ENCODE measurements at regions not wholly inside any gene's neighbourhood (a gene's known extent, or its start where the extent isn't known, plus 50 kb on each side); places are given as distances from the start of the nearest gene placed in this dataset.

DNA sequence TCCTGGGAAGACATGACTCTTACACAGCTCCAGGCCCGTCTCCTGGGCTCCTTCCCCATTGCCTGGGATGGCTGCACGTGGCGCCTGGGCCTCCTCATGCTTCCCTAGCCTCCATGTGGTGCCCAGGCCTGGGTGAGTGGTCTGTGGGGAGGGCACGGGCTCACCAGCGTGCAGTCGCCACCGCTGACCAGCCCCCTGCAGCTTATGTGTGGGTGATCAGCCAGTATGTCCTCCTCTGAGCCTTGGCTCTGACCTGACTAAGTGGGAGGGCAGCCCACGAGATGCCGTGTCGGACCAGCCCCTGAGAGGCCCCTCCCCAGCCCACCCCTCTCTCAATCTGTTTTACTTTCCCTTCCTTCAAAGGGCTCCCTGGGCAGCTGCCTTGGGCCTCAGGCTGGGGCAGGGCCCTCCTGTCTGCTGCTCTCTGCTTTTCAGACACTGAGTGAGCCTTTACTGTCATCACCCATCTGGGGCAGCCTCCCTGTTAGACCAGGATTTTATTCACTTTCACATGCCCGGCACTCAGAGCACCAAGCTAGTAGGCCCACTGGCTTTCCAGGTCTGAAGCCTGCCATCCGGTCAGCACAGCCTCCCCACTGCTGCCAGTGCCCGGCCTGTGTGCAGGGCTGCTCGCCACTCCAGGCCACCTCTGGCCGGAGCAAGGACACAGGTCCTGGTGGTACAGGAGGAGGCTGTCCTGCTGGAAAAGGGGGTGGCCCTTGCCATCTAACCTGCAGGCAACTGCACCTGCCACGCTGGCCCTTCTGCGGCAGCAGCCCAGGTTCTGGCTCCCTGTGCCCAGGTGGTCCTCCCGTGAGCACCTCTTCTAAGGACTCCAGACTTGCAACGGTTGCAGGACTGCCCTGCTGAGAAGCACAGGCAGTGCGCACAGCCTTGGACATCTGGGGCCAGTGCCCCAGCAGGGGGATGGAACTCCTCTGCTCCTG, 84.9 kb upstream of the HPCAL1 start:
- H3K4me3 ChIP-seq (ENCODE audit: low read depth, low read length): no peak overlapping the region
- DNase-seq (ENCODE audit: low read depth): no peak
- TF ChIP-seq, protein P1, sequence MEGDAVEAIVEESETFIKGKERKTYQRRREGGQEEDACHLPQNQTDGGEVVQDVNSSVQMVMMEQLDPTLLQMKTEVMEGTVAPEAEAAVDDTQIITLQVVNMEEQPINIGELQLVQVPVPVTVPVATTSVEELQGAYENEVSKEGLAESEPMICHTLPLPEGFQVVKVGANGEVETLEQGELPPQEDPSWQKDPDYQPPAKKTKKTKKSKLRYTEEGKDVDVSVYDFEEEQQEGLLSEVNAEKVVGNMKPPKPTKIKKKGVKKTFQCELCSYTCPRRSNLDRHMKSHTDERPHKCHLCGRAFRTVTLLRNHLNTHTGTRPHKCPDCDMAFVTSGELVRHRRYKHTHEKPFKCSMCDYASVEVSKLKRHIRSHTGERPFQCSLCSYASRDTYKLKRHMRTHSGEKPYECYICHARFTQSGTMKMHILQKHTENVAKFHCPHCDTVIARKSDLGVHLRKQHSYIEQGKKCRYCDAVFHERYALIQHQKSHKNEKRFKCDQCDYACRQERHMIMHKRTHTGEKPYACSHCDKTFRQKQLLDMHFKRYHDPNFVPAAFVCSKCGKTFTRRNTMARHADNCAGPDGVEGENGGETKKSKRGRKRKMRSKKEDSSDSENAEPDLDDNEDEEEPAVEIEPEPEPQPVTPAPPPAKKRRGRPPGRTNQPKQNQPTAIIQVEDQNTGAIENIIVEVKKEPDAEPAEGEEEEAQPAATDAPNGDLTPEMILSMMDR (IDR thresholded peaks at IDR 0.05; ENCODE audit: insufficient read depth, low read depth, low read length): no peak

DNA sequence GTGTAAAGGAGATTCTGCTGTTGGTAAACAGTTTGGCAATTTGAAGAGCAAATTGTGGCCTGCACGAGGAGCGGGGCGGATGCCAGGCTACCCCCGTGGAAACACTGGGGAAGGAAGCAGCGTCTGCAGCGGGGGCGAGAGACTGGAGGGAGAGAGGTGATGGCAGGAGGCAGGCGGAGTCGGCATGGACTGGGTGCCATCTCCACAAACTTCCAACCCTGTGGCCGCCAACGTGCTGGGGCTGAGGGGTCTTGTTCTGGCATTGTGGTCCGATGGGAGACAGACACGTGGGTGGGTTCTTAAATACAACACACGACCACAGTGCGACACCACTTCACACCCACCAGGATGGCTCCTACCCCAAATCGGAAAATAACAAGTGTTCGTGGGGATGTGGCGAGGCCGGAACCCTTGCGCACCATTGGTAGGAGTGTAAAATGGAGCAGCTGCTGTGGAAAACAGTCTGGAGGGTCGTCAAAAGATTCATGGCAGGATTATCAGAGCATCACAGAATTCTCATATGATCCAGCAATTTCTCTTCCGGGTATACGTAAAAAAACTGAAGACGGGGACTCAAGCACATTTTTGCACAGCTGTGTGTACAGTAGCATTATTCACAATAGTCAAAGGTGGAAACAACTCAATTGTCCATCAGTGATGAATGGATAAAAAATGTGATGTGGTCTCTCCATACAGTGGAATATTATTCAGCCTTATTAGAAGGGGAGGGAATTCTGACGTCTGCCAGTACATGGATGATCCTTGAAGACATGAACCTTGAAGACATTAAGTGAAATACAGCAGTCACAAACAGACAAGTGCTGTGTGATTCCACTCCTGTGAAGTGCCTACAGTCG, 82.4 kb upstream of the HPCAL1 start:
- DNase-seq (ENCODE audit: low read depth): no peak
- TF ChIP-seq, protein P1 (IDR thresholded peaks at IDR 0.05; ENCODE audit: insufficient read depth, low read depth, low read length): no peak
- no peak overlapping the region for H3K4me3 ChIP-seq (ENCODE audit: low read depth, low read length)

DNA sequence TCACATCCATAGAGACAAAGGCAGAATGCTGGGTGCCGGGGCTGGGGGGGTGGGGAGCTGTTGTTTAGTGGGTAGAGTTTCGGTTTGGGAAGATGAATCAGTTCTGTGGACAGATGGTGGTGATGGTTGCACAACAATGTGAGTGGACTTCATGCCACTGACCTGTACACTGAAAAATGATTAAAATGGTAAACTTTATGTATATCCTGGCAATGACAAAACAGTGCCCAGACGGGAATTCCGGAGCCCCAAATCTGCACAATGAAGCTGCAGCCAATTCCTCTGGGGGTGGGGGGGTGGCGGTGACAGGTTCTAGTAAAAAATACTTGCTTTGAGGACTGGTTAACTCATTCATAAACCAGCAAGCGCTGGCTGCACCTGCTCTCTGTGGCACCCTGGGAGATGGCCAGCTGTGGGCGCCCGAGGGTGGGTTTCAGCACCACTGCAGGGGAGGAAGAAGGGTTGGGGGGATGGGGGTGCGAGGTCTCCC, 81.8 kb upstream of the HPCAL1 start:
- peak; percentile 63 for DNase-seq (ENCODE audit: low read depth)
- no peak overlapping the region for H3K4me3 ChIP-seq (ENCODE audit: low read depth, low read length)
- TF ChIP-seq, protein P1 (IDR thresholded peaks at IDR 0.05; ENCODE audit: insufficient read depth, low read depth, low read length): no peak

DNA sequence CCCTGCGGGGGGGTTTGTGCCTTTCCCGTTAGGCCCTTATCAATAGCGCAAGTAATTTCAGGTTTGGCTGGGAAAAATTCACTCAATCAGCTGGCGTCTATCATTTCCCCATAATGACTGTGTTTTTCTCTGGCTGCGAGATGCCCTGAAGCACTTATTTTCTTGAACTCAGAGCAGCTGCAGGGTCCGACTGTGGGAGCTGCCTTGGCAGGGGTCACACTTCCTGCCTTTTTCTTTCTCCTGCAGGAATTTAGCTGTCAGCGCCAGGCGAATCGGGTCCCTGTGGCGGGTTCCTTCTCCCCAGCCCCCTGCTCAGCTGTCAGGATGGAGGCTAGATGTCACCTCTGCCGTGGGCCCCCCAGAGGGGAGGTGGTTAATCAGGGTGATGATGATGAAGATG, 81.3 kb upstream of the HPCAL1 start:
- DNase-seq (ENCODE audit: low read depth): no peak
- H3K4me3 ChIP-seq (ENCODE audit: low read depth, low read length): no peak overlapping the region
- TF ChIP-seq, protein P1 (IDR thresholded peaks at IDR 0.05; ENCODE audit: insufficient read depth, low read depth, low read length): no peak

DNA sequence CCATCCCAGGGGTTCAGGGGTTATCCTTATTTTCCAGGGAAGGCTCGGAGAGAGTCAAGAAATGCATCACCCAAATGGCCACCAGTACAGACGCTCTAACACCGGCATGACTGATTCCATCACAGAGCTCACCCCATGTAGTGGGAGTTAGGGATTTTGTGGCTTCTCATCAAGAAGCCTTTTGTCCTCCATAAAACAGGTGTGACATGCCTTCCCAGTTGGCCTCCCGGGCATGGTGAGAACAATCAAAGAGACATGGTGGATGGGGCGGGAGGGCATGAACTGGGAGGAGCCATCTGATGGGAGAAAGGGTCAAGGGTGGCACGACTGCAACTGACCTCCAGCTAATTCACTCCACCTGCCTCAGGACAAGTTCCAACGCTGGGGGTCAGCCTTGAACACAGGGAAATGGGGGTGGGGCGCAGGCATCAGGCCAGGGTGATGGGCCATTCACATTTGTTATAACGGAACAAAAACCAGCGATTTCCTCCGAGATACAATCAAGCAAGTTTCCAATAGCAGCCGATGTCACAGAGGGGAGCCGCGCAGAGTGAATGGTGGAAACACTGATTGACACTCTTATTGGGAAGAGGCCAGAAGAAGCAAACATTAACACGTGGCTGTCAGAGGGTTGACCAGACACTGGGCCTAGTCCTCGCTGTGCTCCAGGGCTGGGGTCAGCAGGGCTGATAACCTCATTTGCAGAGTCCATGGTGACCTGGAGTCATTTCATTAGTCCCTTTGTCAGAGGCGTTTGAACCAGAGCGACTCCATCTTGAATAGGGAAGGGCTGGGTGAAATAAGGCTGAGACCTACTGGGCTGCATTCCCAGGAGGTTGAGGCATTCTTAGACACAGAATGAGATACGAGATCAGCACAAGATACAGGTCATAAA, 80.5 kb upstream of the HPCAL1 start:
- no peak for DNase-seq (ENCODE audit: low read depth)
- TF ChIP-seq, protein P1 (IDR thresholded peaks at IDR 0.05; ENCODE audit: insufficient read depth, low read depth, low read length): no peak
- no peak overlapping the region for H3K4me3 ChIP-seq (ENCODE audit: low read depth, low read length)

DNA sequence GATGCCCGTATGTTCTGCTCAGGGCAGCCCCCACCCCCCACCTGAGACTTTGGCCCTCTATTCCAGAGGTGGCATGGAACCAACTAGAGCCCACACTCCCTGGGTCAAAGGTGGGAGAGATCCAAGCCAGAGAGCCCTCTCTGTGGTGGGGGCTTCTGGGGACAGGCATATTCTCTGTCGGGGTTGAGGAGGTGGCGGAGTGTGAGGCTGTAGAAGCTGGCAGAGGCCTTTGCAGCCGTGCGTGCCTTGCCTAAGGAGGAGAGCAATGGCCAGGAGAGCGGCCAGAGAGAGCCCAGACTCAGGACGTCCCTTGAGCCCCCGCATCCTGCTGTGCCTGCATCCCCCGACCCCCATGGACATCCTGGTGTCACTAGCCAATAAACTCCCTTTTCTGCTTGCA, 79.2 kb upstream of the HPCAL1 start:
- TF ChIP-seq, protein P1 (IDR thresholded peaks at IDR 0.05; ENCODE audit: insufficient read depth, low read depth, low read length): no peak
- H3K4me3 ChIP-seq (ENCODE audit: low read depth, low read length): no peak overlapping the region
- DNase-seq (ENCODE audit: low read depth): no peak
